ENCODE measurements at regions not wholly inside any gene's neighbourhood (a gene's known extent, or its start where the extent isn't known, plus 50 kb on each side); places are given as distances from the start of the nearest gene placed in this dataset.
"Not testable (repeated sequence)": the region's sequence is repeated elsewhere in the genome, so short reads cannot be mapped to it uniquely, and the experiment has no call there.

DNA sequence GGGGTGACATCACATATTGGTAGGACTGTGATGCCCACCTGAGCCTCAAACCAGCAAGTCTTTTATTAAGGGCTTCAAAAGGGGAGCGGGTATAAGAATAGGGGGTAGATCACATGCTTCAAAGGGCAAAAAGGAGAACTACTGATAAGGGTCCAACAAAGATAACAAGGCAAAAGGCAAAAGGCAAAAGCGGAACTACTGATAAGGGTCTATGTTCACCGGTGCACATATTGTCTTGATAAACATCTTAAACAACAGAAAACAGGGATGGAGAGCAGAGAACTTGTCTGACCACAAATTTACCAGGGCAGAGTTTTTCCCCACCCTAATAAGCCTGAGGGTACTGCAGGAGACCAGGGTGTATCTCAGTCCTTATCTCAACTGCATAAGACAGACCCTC, 110.7 kb downstream of the RBMX2 start:
- H3K9me3 ChIP-seq (replicated peaks; ENCODE audit: control insufficient read depth, insufficient read depth, low read length); H3K4me3 ChIP-seq; H3K79me2 ChIP-seq (ENCODE audit: control insufficient read depth, insufficient read depth, low read length); H4K20me1 ChIP-seq (ENCODE audit: control insufficient read depth, insufficient read depth); H3K4me2 ChIP-seq (ENCODE audit: control insufficient read depth, insufficient read depth); H3K9ac ChIP-seq (ENCODE audit: control insufficient read depth, insufficient read depth, low read length); RAD21 ChIA-PET (ENCODE audit: unreplicated experiment); CTCF ChIA-PET; H3K27ac ChIP-seq (ENCODE audit: control insufficient read depth, insufficient read depth); FAIRE-seq; H3K27me3 ChIP-seq (replicated peaks in 1 of 2; ENCODE audit: control insufficient read depth in 2 of 2, insufficient read depth in 2 of 2, low read length in 1 of 2); BruUV-seq (replicated peaks); POLR2A ChIA-PET; H3K36me3 ChIP-seq (ENCODE audit: control insufficient read depth in 2 of 2, insufficient read depth in 2 of 2, low read length in 1 of 2); DNase-seq (ENCODE audit: low read depth, low spot score); intact Hi-C loops (cut with micrococcal nuclease; ENCODE audit: unreplicated experiment); H2AFZ ChIP-seq (ENCODE audit: control insufficient read depth, low read depth, low read length); SMC1A ChIA-PET (ENCODE audit: uncharacterized antibody, unreplicated experiment); H3K4me1 ChIP-seq (ENCODE audit: control insufficient read depth, insufficient read depth, low read length); ATAC-seq; in situ Hi-C loops (cut with MboI): not testable (repeated sequence)
- WGBS (ENCODE audit: insufficient coverage, insufficient replicate concordance, low lambda C conversion rate, missing lambda C conversion rate): 55% methylated on average over 3 of the region's 3 CpGs

DNA sequence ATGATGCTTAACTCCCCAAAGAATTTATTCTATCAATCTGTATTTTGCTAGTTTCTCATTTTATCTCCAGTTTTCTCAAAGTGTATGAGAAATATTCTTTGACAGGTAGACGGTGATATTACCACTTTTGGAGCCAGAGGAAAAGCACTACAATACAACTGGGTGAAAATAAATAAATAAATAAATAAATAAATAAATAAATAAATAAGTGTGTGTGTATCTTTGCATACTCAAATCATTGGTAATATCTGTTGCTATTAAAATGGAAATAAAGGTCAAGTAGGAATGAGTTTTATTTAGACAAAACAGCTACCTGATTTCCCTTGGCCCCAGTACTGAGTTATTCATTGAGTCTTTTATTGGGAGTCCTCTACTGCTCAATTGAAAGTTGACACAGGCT, 114.3 kb downstream of the RBMX2 start:
- H3K36me3 ChIP-seq (ENCODE audit: control insufficient read depth in 2 of 2, insufficient read depth in 2 of 2, low read length in 1 of 2): no peaks in the 10 kb centered on the region
- POLR2A ChIA-PET: no interaction called here
- no peaks in the 10 kb centered on the region for H3K27me3 ChIP-seq (replicated peaks in 1 of 2; ENCODE audit: control insufficient read depth in 2 of 2, insufficient read depth in 2 of 2, low read length in 1 of 2)
- no peak overlapping the region for H3K4me3 ChIP-seq
- no peak overlapping the region for H3K27ac ChIP-seq (ENCODE audit: control insufficient read depth, insufficient read depth)
- no peaks in the 10 kb centered on the region; the same call in 2 of the 3 replicates for H3K9me3 ChIP-seq (replicated peaks; ENCODE audit: control insufficient read depth, insufficient read depth, low read length)
- in situ Hi-C loops (cut with MboI): no loop called here
- no peak overlapping the region for H2AFZ ChIP-seq (ENCODE audit: control insufficient read depth, low read depth, low read length)
- TF ChIP-seq, protein P1, sequence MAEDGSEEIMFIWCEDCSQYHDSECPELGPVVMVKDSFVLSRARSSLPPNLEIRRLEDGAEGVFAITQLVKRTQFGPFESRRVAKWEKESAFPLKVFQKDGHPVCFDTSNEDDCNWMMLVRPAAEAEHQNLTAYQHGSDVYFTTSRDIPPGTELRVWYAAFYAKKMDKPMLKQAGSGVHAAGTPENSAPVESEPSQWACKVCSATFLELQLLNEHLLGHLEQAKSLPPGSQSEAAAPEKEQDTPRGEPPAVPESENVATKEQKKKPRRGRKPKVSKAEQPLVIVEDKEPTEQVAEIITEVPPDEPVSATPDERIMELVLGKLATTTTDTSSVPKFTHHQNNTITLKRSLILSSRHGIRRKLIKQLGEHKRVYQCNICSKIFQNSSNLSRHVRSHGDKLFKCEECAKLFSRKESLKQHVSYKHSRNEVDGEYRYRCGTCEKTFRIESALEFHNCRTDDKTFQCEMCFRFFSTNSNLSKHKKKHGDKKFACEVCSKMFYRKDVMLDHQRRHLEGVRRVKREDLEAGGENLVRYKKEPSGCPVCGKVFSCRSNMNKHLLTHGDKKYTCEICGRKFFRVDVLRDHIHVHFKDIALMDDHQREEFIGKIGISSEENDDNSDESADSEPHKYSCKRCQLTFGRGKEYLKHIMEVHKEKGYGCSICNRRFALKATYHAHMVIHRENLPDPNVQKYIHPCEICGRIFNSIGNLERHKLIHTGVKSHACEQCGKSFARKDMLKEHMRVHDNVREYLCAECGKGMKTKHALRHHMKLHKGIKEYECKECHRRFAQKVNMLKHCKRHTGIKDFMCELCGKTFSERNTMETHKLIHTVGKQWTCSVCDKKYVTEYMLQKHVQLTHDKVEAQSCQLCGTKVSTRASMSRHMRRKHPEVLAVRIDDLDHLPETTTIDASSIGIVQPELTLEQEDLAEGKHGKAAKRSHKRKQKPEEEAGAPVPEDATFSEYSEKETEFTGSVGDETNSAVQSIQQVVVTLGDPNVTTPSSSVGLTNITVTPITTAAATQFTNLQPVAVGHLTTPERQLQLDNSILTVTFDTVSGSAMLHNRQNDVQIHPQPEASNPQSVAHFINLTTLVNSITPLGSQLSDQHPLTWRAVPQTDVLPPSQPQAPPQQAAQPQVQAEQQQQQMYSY (CRISPR knock-in tag; IDR thresholded peaks at IDR 0.05): no peak
- TF ChIP-seq FOXM1 (IDR thresholded peaks at IDR 0.05; ENCODE audit: low read depth, low read length) (no peak), KAT2A (conservative IDR thresholded peaks at IDR 0.05; ENCODE audit: control insufficient read depth, low read depth, low read length) (no peak), BACH1 (IDR thresholded peaks at IDR 0.05; ENCODE audit: borderline replicate concordance) (no peak), EZH2 (IDR thresholded peaks at IDR 0.05; ENCODE audit: borderline replicate concordance, control insufficient read depth, low read depth, low read length) (no peak), KLF5 (IDR thresholded peaks at IDR 0.05; ENCODE audit: partially characterized antibody) (no peak), TARDBP (IDR thresholded peaks at IDR 0.05; ENCODE audit: borderline replicate concordance) (no peak), HDAC2 (IDR thresholded peaks at IDR 0.05) (no peak)
- TF ChIP-seq, protein P2, sequence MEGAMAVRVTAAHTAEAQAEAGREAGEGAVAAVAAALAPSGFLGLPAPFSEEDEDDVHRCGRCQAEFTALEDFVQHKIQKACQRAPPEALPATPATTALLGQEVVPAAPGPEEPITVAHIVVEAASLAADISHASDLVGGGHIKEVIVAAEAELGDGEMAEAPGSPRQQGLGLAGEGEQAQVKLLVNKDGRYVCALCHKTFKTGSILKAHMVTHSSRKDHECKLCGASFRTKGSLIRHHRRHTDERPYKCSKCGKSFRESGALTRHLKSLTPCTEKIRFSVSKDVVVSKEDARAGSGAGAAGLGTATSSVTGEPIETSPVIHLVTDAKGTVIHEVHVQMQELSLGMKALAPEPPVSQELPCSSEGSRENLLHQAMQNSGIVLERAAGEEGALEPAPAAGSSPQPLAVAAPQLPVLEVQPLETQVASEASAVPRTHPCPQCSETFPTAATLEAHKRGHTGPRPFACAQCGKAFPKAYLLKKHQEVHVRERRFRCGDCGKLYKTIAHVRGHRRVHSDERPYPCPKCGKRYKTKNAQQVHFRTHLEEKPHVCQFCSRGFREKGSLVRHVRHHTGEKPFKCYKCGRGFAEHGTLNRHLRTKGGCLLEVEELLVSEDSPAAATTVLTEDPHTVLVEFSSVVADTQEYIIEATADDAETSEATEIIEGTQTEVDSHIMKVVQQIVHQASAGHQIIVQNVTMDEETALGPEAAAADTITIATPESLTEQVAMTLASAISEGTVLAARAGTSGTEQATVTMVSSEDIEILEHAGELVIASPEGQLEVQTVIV (IDR thresholded peaks at IDR 0.05; ENCODE audit: borderline replicate concordance, partially characterized antibody): no peak
- TF ChIP-seq, protein P3, sequence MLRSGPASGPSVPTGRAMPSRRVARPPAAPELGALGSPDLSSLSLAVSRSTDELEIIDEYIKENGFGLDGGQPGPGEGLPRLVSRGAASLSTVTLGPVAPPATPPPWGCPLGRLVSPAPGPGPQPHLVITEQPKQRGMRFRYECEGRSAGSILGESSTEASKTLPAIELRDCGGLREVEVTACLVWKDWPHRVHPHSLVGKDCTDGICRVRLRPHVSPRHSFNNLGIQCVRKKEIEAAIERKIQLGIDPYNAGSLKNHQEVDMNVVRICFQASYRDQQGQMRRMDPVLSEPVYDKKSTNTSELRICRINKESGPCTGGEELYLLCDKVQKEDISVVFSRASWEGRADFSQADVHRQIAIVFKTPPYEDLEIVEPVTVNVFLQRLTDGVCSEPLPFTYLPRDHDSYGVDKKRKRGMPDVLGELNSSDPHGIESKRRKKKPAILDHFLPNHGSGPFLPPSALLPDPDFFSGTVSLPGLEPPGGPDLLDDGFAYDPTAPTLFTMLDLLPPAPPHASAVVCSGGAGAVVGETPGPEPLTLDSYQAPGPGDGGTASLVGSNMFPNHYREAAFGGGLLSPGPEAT (IDR thresholded peaks at IDR 0.05; ENCODE audit: low read depth): no peak
- CTCF ChIA-PET: no interaction called here
- no peaks in the 10 kb centered on the region for H4K20me1 ChIP-seq (ENCODE audit: control insufficient read depth, insufficient read depth)
- no peaks in the 10 kb centered on the region for H3K79me2 ChIP-seq (ENCODE audit: control insufficient read depth, insufficient read depth, low read length)
- ATAC-seq: no peak
- 0% methylated on average over 1 of the region's 1 CpG for WGBS (ENCODE audit: insufficient coverage, insufficient replicate concordance, low lambda C conversion rate, missing lambda C conversion rate)
- intact Hi-C loops (cut with micrococcal nuclease; ENCODE audit: unreplicated experiment): no loop called here
- FAIRE-seq: no peak
- BruUV-seq (replicated peaks): no TSS peak
- RAD21 ChIA-PET (ENCODE audit: unreplicated experiment): no interaction called here
- DNase-seq (ENCODE audit: low read depth, low spot score): no peak
- no peak overlapping the region for H3K4me2 ChIP-seq (ENCODE audit: control insufficient read depth, insufficient read depth)
- SMC1A ChIA-PET (ENCODE audit: uncharacterized antibody, unreplicated experiment): no interaction called here
- no peak overlapping the region for H3K9ac ChIP-seq (ENCODE audit: control insufficient read depth, insufficient read depth, low read length)
- H3K4me1 ChIP-seq (ENCODE audit: control insufficient read depth, insufficient read depth, low read length): no peaks in the 10 kb centered on the region
